Activated CD4-positive, alpha-beta T cell treated with anti-CD3 and anti-CD28 coated beads, Interleukin-10, Interleukin-2, amounts not matched to agents 100 ng/mL and 50 ng/mL, durations not matched to agents 16 hours and 8 hours (primary cell): ENCODE measurements at regions not wholly inside any gene's neighbourhood (a gene's known extent, or its start where the extent isn't known, plus 50 kb on each side); places are given as distances from the start of the nearest gene placed in this dataset.
"Not testable (repeated sequence)": the region's sequence is repeated elsewhere in the genome, so short reads cannot be mapped to it uniquely, and the experiment has no call there.

Source experiments
- DNase-seq: peaks from one replicate; pipeline ENCODE4 v3.0.0-alpha.2; 2020

- no peak for DNase-seq
These were observed 140.9 kb upstream of the KCNJ15 start for GRCh38 chr21:38115870-38116269.

GRCh38 chr21:38119793-38120192 lies 137.0 kb upstream of the KCNJ15 start:
- DNase-seq: no peak

GRCh38 chr21:38120679-38120983 lies 136.2 kb upstream of the KCNJ15 start:
- not testable (repeated sequence) for DNase-seq

GRCh38 chr21:38120984-38121855 lies 135.6 kb upstream of the KCNJ15 start:
- DNase-seq: no peak

GRCh38 chr21:38121888-38122720 lies 134.7 kb upstream of the KCNJ15 start:
- DNase-seq: no peak

- DNase-seq: no peak
These were observed 133.2 kb upstream of the KCNJ15 start for GRCh38 chr21:38123626-38124025.

GRCh38 chr21:38126666-38127303 lies 130.0 kb upstream of the KCNJ15 start:
- DNase-seq: peak; percentile 62

GRCh38 chr21:38129711-38130110 lies 127.1 kb upstream of the KCNJ15 start:
- DNase-seq: no peak

- DNase-seq: no peak
These were observed 123.6 kb upstream of the KCNJ15 start for GRCh38 chr21:38133240-38133639.

GRCh38 chr21:38134084-38134873 lies 122.5 kb upstream of the KCNJ15 start:
- DNase-seq: no peak

- DNase-seq: no peak
These were observed 120.6 kb upstream of the KCNJ15 start for GRCh38 chr21:38136201-38136600.

GRCh38 chr21:38139380-38140168 lies 117.2 kb upstream of the KCNJ15 start:
- DNase-seq: no peak

GRCh38 chr21:38140207-38140903 lies 116.4 kb upstream of the KCNJ15 start:
- no peak for DNase-seq

GRCh38 chr21:38142224-38142623 lies 114.6 kb upstream of the KCNJ15 start:
- DNase-seq: no peak

GRCh38 chr21:38144193-38144592 lies 112.6 kb upstream of the KCNJ15 start:
- DNase-seq: no peak

- no peak for DNase-seq
These were observed 111.7 kb upstream of the KCNJ15 start for GRCh38 chr21:38145104-38145503.

- no peak for DNase-seq
These were observed 109.4 kb upstream of the KCNJ15 start for GRCh38 chr21:38147391-38147790.

GRCh38 chr21:38148046-38148445 lies 108.7 kb upstream of the KCNJ15 start:
- no peak for DNase-seq

- DNase-seq: no peak
These were observed 105.7 kb upstream of the KCNJ15 start for GRCh38 chr21:38151021-38151645.

GRCh38 chr21:38156200-38156599 lies 100.6 kb upstream of the KCNJ15 start:
- no peak for DNase-seq

GRCh38 chr21:38159355-38159754 lies 97.4 kb upstream of the KCNJ15 start:
- DNase-seq: peak; percentile 65
